ENCODE measurements at regions not wholly inside any gene's neighbourhood (a gene's known extent, or its start where the extent isn't known, plus 50 kb on each side); places are given as distances from the start of the nearest gene placed in this dataset.

- H3K27ac ChIP-seq (ENCODE audit: extremely low read depth, low read depth, low read length), result no peak overlapping the region
- H3K9me3 ChIP-seq (ENCODE audit: control insufficient read depth, insufficient read depth, low read depth, low read length), result no peaks in the 10 kb centered on the region
- no peak overlapping the region for H3K4me3 ChIP-seq (ENCODE audit: low read depth, low read length)
- ChIA-PET CTCF (interaction anchor here (0.7 kb wide), 1 partner anchor 222 kb away, joined by 3 read pairs; no protein-coding TSS in a partner anchor), POLR2A (no interaction called here)
- no peaks in the 10 kb centered on the region for H3K36me3 ChIP-seq (ENCODE audit: control insufficient read depth in 2 of 2, insufficient read depth in 1 of 2, low read length in 2 of 2)
- no peak for TF ChIP-seq ZNF184 (tag by site-specific recombination; IDR thresholded peaks at IDR 0.05)
- no peak for TF ChIP-seq ZNF133 (tag by site-specific recombination; IDR thresholded peaks at IDR 0.05)
- no peak for TF ChIP-seq ZNF24 (tag by site-specific recombination; IDR thresholded peaks at IDR 0.05)
- no peak for TF ChIP-seq ZFP3 (tag by site-specific recombination; IDR thresholded peaks at IDR 0.05; ENCODE audit: low read depth)
- no peak for TF ChIP-seq BCL11A (tag by site-specific recombination; IDR thresholded peaks at IDR 0.05; ENCODE audit: low read depth)
- TF ChIP-seq ZNF600 (tag by site-specific recombination; IDR thresholded peaks at IDR 0.05), result no peak
- no peak for TF ChIP-seq ZNF26 (tag by site-specific recombination; IDR thresholded peaks at IDR 0.05)
- H3K4me1 ChIP-seq (ENCODE audit: control insufficient read depth, insufficient read depth, low read length), result peaks cover 10% of the 10 kb centered on the region
Observed at GRCh38 chr13:21823416-21823815, 152.5 kb downstream of the FGF9 start.

- ChIA-PET POLR2A (no interaction called here), CTCF (interaction anchor here (0.7 kb wide), 1 partner anchor 222 kb away, joined by 3 read pairs; no protein-coding TSS in a partner anchor)
- peaks cover 10% of the 10 kb centered on the region for H3K4me1 ChIP-seq (ENCODE audit: control insufficient read depth, insufficient read depth, low read length)
- H3K36me3 ChIP-seq (ENCODE audit: control insufficient read depth in 2 of 2, insufficient read depth in 1 of 2, low read length in 2 of 2), result no peaks in the 10 kb centered on the region
- H3K9me3 ChIP-seq (ENCODE audit: control insufficient read depth, insufficient read depth, low read depth, low read length), result no peaks in the 10 kb centered on the region
- TF ChIP-seq ZNF146 (tag by site-specific recombination; IDR thresholded peaks at IDR 0.05), result peak; percentile 31; the same call in 1 of the 2 replicates
- TF ChIP-seq ZNF548 (tag by site-specific recombination; IDR thresholded peaks at IDR 0.05), result no peak
- no peak overlapping the region for H3K27ac ChIP-seq (ENCODE audit: extremely low read depth, low read depth, low read length)
- no peak overlapping the region for H3K4me3 ChIP-seq (ENCODE audit: low read depth, low read length)
Observed at GRCh38 chr13:21823949-21824348, 153.1 kb downstream of the FGF9 start.

- ChIA-PET POLR2A (no interaction called here), CTCF (no interaction called here)
- TF ChIP-seq PRDM6 (tag by site-specific recombination; IDR thresholded peaks at IDR 0.05) (peak; percentile 52; the same call in 1 of the 2 replicates), ZNF335 (tag by site-specific recombination; conservative IDR thresholded peaks at IDR 0.05) (peak; percentile 34; the same call in 1 of the 2 replicates), ZNF670 (tag by site-specific recombination; IDR thresholded peaks at IDR 0.05; ENCODE audit: low read depth) (no peak), ZNF214 (tag by site-specific recombination; IDR thresholded peaks at IDR 0.05; ENCODE audit: borderline replicate concordance) (no peak), ZNF223 (tag by site-specific recombination; IDR thresholded peaks at IDR 0.05) (no peak), PRDM1 (tag by site-specific recombination; IDR thresholded peaks at IDR 0.05) (peak; percentile 65; the same call in 1 of the 2 replicates), FEZF1 (tag by site-specific recombination; IDR thresholded peaks at IDR 0.05) (peak; percentile 38; the same call in 1 of the 2 replicates), PATZ1 (tag by site-specific recombination; IDR thresholded peaks at IDR 0.05) (no peak), ZNF747 (tag by site-specific recombination; IDR thresholded peaks at IDR 0.05) (no peak), ZFP69B (tag by site-specific recombination; IDR thresholded peaks at IDR 0.05) (0 out of 2 replicates have a peak, but pooled peaks have one; percentile 20), OVOL3 (tag by site-specific recombination; IDR thresholded peaks at IDR 0.05) (0 out of 2 replicates have a peak, but pooled peaks have one; percentile 20), ZNF221 (tag by site-specific recombination; IDR thresholded peaks at IDR 0.05; ENCODE audit: borderline replicate concordance) (no peak), ZIC2 (tag by site-specific recombination; IDR thresholded peaks at IDR 0.05) (0 out of 2 replicates have a peak, but pooled peaks have one; percentile 35), ZBTB44 (tag by site-specific recombination; IDR thresholded peaks at IDR 0.05) (0 out of 2 replicates have a peak, but pooled peaks have one; percentile 40), SP7 (tag by site-specific recombination; IDR thresholded peaks at IDR 0.05) (peak; percentile 83), TRIM28 (IDR thresholded peaks at IDR 0.05; ENCODE audit: borderline replicate concordance, low read length) (0 out of 2 replicates have a peak, but pooled peaks have one; percentile 59)
- no peaks in the 10 kb centered on the region for H3K36me3 ChIP-seq (ENCODE audit: control insufficient read depth in 2 of 2, insufficient read depth in 1 of 2, low read length in 2 of 2)
- H3K4me3 ChIP-seq (ENCODE audit: low read depth, low read length), result no peak overlapping the region
- H3K9me3 ChIP-seq (ENCODE audit: control insufficient read depth, insufficient read depth, low read depth, low read length), result no peaks in the 10 kb centered on the region
- H3K27ac ChIP-seq (ENCODE audit: extremely low read depth, low read depth, low read length), result no peak overlapping the region; the same call in 1 of the 2 replicates
- peaks cover 10% of the 10 kb centered on the region for H3K4me1 ChIP-seq (ENCODE audit: control insufficient read depth, insufficient read depth, low read length)
Observed at GRCh38 chr13:21825186-21825585, 154.3 kb downstream of the FGF9 start.
